Mesendoderm (in vitro differentiated cells): ENCODE measurements at regions not wholly inside any gene's neighbourhood (a gene's known extent, or its start where the extent isn't known, plus 50 kb on each side); places are given as distances from the start of the nearest gene placed in this dataset.
A peak's percentile ranks its signal among the peaks of the same experiment; 100 is the strongest.
"Not testable (repeated sequence)": the region's sequence is repeated elsewhere in the genome, so short reads cannot be mapped to it uniquely, and the experiment has no call there.

Source experiments
- DNase-seq: peaks from one replicate; pipeline ENCODE4 v3.0.0; 2013
- H2AK5ac ChIP-seq: 2 replicates; pipeline ENCODE4 v1.6.1; 2013; ENCODE audit warnings: low read length, inconsistent platforms
- H2BK120ac ChIP-seq: 2 replicates; pipeline ENCODE4 v1.6.1; 2013; ENCODE audit warnings: low read depth, mild to moderate bottlenecking, low read length, moderate library complexity, mixed read lengths
- H2BK15ac ChIP-seq: replicated peaks from 2 replicates; pipeline ENCODE4 v1.6.1; 2013; ENCODE audit warnings: low read depth, mild to moderate bottlenecking, moderate library complexity
- H2BK5ac ChIP-seq: 2 replicates; pipeline ENCODE4 v1.6.1; 2013; ENCODE audit warnings: low read length, inconsistent platforms
- H3K18ac ChIP-seq: 2 replicates; pipeline ENCODE4 v1.6.1; 2013; ENCODE audit warnings: mild to moderate bottlenecking, low read length, mixed read lengths
- H3K23ac ChIP-seq: one replicate; pipeline ENCODE4 v1.6.1; 2013; ENCODE audit warnings: low read length
- H3K27ac ChIP-seq: 2 replicates; pipeline ENCODE4 v1.5.1; 2013; ENCODE audit warnings: low read depth, mild to moderate bottlenecking, inconsistent platforms, low read length, moderate library complexity
- H3K27me3 ChIP-seq: 2 replicates; pipeline ENCODE4 v1.6.1; 2013; ENCODE audit warnings: low read length, control low read depth, mild to moderate bottlenecking, inconsistent platforms; ENCODE audit not compliant: insufficient read depth, poor library complexity
- H3K36me3 ChIP-seq: 2 replicates; pipeline ENCODE4 v1.6.1; 2013; ENCODE audit warnings: low read length, inconsistent platforms; ENCODE audit not compliant: control insufficient read depth, insufficient read depth
- H3K4ac ChIP-seq: one replicate; pipeline ENCODE4 v1.6.1; 2013; ENCODE audit warnings: low read depth, mild to moderate bottlenecking, low read length, moderate library complexity
- H3K4me1 ChIP-seq: 2 replicates; pipeline ENCODE4 v1.6.1; 2013; ENCODE audit warnings: low read depth, low read length, inconsistent platforms; ENCODE audit not compliant: control insufficient read depth
- H3K4me2 ChIP-seq: 2 replicates; pipeline ENCODE4 v1.6.1; 2013; ENCODE audit warnings: low read length
- H3K4me3 ChIP-seq: 2 replicates; pipeline ENCODE4 v1.5.1; 2013; ENCODE audit warnings: mild to moderate bottlenecking, low read length
- H3K56ac ChIP-seq: one replicate; pipeline ENCODE4 v1.6.1; 2013; ENCODE audit warnings: low read length
- H3K79me1 ChIP-seq: 2 replicates; pipeline ENCODE4 v1.6.1; 2013; ENCODE audit warnings: low read length, inconsistent platforms
- H3K79me2 ChIP-seq: 2 replicates; pipeline ENCODE4 v1.6.1; 2013; ENCODE audit warnings: mild to moderate bottlenecking, low read length; ENCODE audit not compliant: control insufficient read depth, insufficient read depth
- H3K9ac ChIP-seq: 2 replicates; pipeline ENCODE4 v1.6.1; 2013; ENCODE audit warnings: low read length, inconsistent platforms
- H4K5ac ChIP-seq: one replicate; pipeline ENCODE4 v1.6.1; 2013; ENCODE audit warnings: low read length
- H4K8ac ChIP-seq: one replicate; pipeline ENCODE4 v1.6.1; 2013; ENCODE audit warnings: low read depth, mild to moderate bottlenecking, control low read depth, low read length, moderate library complexity
- WGBS: extraction: QIAGEN DNeasy Blood & Tissue Kit; methylation state at CpG from one replicate; pipeline ENCODE4 v1.1.7; 2013; ENCODE audit warnings: low lambda C conversion rate, missing lambda C conversion rate; ENCODE audit not compliant: insufficient coverage; ENCODE audit errors: extremely low coverage; 5-methylcytosine and 5-hydroxymethylcytosine counted together

- not testable (repeated sequence) for H3K4me3 ChIP-seq, H3K27ac ChIP-seq
These were observed 93.2 kb downstream of the CYLC1 start for GRCh38 chrX:83954116-83954515.

GRCh38 chrX:83966347-83966746 is 105.4 kb downstream of the CYLC1 start:
- no peaks in the 10 kb centered on the region for H3K4me1 ChIP-seq
- no peaks in the 10 kb centered on the region for H3K79me1 ChIP-seq
- no peak overlapping the region for H3K4me2 ChIP-seq
- H3K18ac ChIP-seq: no peak overlapping the region
- no peak overlapping the region for H3K27ac ChIP-seq
- H4K5ac ChIP-seq: no peak overlapping the region
- no peak overlapping the region for H4K8ac ChIP-seq
- H3K9ac ChIP-seq: no peak overlapping the region
- H3K36me3 ChIP-seq: no peaks in the 10 kb centered on the region
- no peaks in the 10 kb centered on the region for H3K79me2 ChIP-seq
- H2BK15ac ChIP-seq: no peak overlapping the region
- no peak overlapping the region for H2BK5ac ChIP-seq
- H3K4me3 ChIP-seq: no peak overlapping the region
- WGBS: no CpG with 5 or more reads among the region's 2 CpGs
- no peaks in the 10 kb centered on the region for H3K27me3 ChIP-seq
- H3K23ac ChIP-seq: no peak overlapping the region
- no peak for DNase-seq
- no peak overlapping the region for H3K56ac ChIP-seq
- no peak overlapping the region for H2BK120ac ChIP-seq
- no peak overlapping the region for H3K4ac ChIP-seq
- no peak overlapping the region for H2AK5ac ChIP-seq

More at GRCh38 chrX:83954116-83954515, 93.2 kb downstream of the CYLC1 start:
- not testable (repeated sequence) for H3K79me2 ChIP-seq, H2BK15ac ChIP-seq, H3K79me1 ChIP-seq, H3K23ac ChIP-seq, H3K27me3 ChIP-seq, H3K56ac ChIP-seq, H3K36me3 ChIP-seq, H2BK5ac ChIP-seq, H4K5ac ChIP-seq, H4K8ac ChIP-seq, H2BK120ac ChIP-seq, H3K4me1 ChIP-seq, H2AK5ac ChIP-seq, H3K4ac ChIP-seq, H3K18ac ChIP-seq, H3K9ac ChIP-seq, H3K4me2 ChIP-seq
- DNase-seq: peak; percentile 6
- WGBS: no CpG with 5 or more reads among the region's 4 CpGs

- H3K4ac ChIP-seq: no peak overlapping the region
- H3K9ac ChIP-seq: no peak overlapping the region
- no peak overlapping the region for H4K5ac ChIP-seq
- no peaks in the 10 kb centered on the region for H3K4me1 ChIP-seq
- H3K36me3 ChIP-seq: no peaks in the 10 kb centered on the region
- WGBS: no CpG with 5 or more reads among the region's 8 CpGs
- no peak overlapping the region for H3K23ac ChIP-seq
- no peak overlapping the region for H3K18ac ChIP-seq
- H3K4me2 ChIP-seq: no peak overlapping the region
- H2BK15ac ChIP-seq: no peak overlapping the region
- H3K79me2 ChIP-seq: no peaks in the 10 kb centered on the region
- H4K8ac ChIP-seq: no peak overlapping the region
- H3K27ac ChIP-seq: no peak overlapping the region
- no peaks in the 10 kb centered on the region for H3K79me1 ChIP-seq
- H2BK5ac ChIP-seq: no peak overlapping the region
- no peak overlapping the region for H2AK5ac ChIP-seq
- no peaks in the 10 kb centered on the region for H3K27me3 ChIP-seq
- no peak for DNase-seq
- no peak overlapping the region for H3K4me3 ChIP-seq
- no peak overlapping the region for H2BK120ac ChIP-seq
- no peak overlapping the region for H3K56ac ChIP-seq
These were observed 124.0 kb downstream of the CYLC1 start for GRCh38 chrX:83984961-83985360.

- H3K23ac ChIP-seq, H2BK5ac ChIP-seq, H2BK15ac ChIP-seq, H3K4me3 ChIP-seq, DNase-seq, H3K9ac ChIP-seq, H3K79me2 ChIP-seq, H3K27ac ChIP-seq, H3K56ac ChIP-seq, H2BK120ac ChIP-seq, H2AK5ac ChIP-seq, H3K36me3 ChIP-seq, H3K4me2 ChIP-seq, H3K18ac ChIP-seq, H3K4ac ChIP-seq, H3K4me1 ChIP-seq, H3K27me3 ChIP-seq, H4K8ac ChIP-seq, H3K79me1 ChIP-seq, H4K5ac ChIP-seq: not testable (repeated sequence)
- WGBS: no CpG with 5 or more reads among the region's 2 CpGs
These were observed 129.2 kb downstream of the CYLC1 start for GRCh38 chrX:83990178-83990577.

- no peak overlapping the region for H3K4ac ChIP-seq
- H4K5ac ChIP-seq: no peak overlapping the region
- H3K23ac ChIP-seq: no peak overlapping the region
- no peak overlapping the region for H3K4me2 ChIP-seq
- H2BK120ac ChIP-seq: no peak overlapping the region
- no CpG with 5 or more reads among the region's 1 CpG for WGBS
- no peak overlapping the region for H2AK5ac ChIP-seq
- no peak overlapping the region for H2BK5ac ChIP-seq
- no peak overlapping the region for H4K8ac ChIP-seq
- H3K18ac ChIP-seq: no peak overlapping the region
- no peak overlapping the region for H3K27ac ChIP-seq
- no peak for DNase-seq
- no peak overlapping the region for H3K9ac ChIP-seq
- no peaks in the 10 kb centered on the region for H3K79me1 ChIP-seq
- H3K79me2 ChIP-seq: no peaks in the 10 kb centered on the region
- no peaks in the 10 kb centered on the region for H3K27me3 ChIP-seq
- H2BK15ac ChIP-seq: no peak overlapping the region
- no peak overlapping the region for H3K56ac ChIP-seq
- H3K4me1 ChIP-seq: no peaks in the 10 kb centered on the region
- H3K36me3 ChIP-seq: no peaks in the 10 kb centered on the region
- H3K4me3 ChIP-seq: no peak overlapping the region
These were observed 136.8 kb downstream of the CYLC1 start for GRCh38 chrX:83997781-83998180.
